ENCODE measurements at regions not wholly inside any gene's neighbourhood (a gene's known extent, or its start where the extent isn't known, plus 50 kb on each side); places are given as distances from the start of the nearest gene placed in this dataset.

DNA sequence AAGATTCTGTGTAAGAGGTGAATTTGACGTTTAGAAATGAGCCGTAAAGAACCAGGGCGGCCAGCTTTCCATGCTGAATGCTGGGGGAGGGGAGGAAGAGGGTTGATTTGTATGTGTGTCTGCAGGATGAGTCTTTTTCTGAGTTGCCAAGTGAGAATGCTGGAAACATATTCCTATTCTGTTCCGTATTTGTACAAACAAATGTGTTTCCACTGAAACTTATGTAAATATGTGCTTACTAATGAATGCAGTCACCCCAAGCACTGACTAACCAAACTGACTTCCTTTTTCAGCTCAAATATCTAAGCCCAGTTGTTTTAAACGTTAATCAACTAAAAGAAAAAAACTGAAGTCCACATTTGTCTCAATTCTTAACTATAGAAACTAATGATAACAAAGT lies 74.9 kb upstream of the APCDD1 start:
- Histone ChIP-seq H3K4me2 (ENCODE audit: control insufficient read depth, extremely low read depth, insufficient read depth, low read depth, low read length) (no peak overlapping the region), H3K9me1 (ENCODE audit: control insufficient read depth, extremely low read depth, insufficient read depth, low read length) (no peaks in the 10 kb centered on the region), H3K9me3 (ENCODE audit: control insufficient read depth, low read depth, low read length) (no peaks in the 10 kb centered on the region), H3K36me3 (ENCODE audit: control insufficient read depth in 2 of 2, extremely low read depth in 1 of 2, insufficient read depth in 2 of 2, low read length in 2 of 2) (no peaks in the 10 kb centered on the region), H3K4me1 (ENCODE audit: control insufficient read depth, extremely low read depth, insufficient read depth, low read length) (peaks cover 15% of the 10 kb centered on the region), H3K4me3 (ENCODE audit: control insufficient read depth in 2 of 3, extremely low read depth in 1 of 3, insufficient read depth in 2 of 3, low read depth in 1 of 3, low read length in 3 of 3) (no peak overlapping the region), H4K20me1 (ENCODE audit: control insufficient read depth, extremely low read depth, insufficient read depth, low read length) (no peaks in the 10 kb centered on the region), H3K79me2 (ENCODE audit: control insufficient read depth, insufficient read depth, low read length) (no peaks in the 10 kb centered on the region), H3K27me3 (ENCODE audit: control insufficient read depth, extremely low read depth, insufficient read depth, low read length) (no peaks in the 10 kb centered on the region), H3K9ac (ENCODE audit: control insufficient read depth, extremely low read depth, insufficient read depth, low read length) (no peak overlapping the region), H3K27ac (ENCODE audit: control insufficient read depth, insufficient read depth, low read length) (no peak overlapping the region), H2AFZ (ENCODE audit: control insufficient read depth, low read length) (no peak overlapping the region)
- dilution Hi-C loops (cut with MboI; ENCODE audit: extremely low pct_ligation_motif_present, low sequenced_read_pairs) = no loop called here
- TF ChIP-seq EZH2 (IDR thresholded peaks at IDR 0.05; ENCODE audit: low read length) = no peak
- TF ChIP-seq, protein P1, sequence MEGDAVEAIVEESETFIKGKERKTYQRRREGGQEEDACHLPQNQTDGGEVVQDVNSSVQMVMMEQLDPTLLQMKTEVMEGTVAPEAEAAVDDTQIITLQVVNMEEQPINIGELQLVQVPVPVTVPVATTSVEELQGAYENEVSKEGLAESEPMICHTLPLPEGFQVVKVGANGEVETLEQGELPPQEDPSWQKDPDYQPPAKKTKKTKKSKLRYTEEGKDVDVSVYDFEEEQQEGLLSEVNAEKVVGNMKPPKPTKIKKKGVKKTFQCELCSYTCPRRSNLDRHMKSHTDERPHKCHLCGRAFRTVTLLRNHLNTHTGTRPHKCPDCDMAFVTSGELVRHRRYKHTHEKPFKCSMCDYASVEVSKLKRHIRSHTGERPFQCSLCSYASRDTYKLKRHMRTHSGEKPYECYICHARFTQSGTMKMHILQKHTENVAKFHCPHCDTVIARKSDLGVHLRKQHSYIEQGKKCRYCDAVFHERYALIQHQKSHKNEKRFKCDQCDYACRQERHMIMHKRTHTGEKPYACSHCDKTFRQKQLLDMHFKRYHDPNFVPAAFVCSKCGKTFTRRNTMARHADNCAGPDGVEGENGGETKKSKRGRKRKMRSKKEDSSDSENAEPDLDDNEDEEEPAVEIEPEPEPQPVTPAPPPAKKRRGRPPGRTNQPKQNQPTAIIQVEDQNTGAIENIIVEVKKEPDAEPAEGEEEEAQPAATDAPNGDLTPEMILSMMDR (optimal IDR thresholded peaks at IDR 0.05 in 1 of 3, IDR thresholded peaks at IDR 0.05 in 1 of 3, conservative IDR thresholded peaks at IDR 0.05 in 1 of 3; ENCODE audit: extremely low read depth in 1 of 3, insufficient read depth in 2 of 3, low read length in 3 of 3) = no peak
- FAIRE-seq = no peak
- DNase-seq (ENCODE audit: low read depth, low spot score) = no peak

DNA sequence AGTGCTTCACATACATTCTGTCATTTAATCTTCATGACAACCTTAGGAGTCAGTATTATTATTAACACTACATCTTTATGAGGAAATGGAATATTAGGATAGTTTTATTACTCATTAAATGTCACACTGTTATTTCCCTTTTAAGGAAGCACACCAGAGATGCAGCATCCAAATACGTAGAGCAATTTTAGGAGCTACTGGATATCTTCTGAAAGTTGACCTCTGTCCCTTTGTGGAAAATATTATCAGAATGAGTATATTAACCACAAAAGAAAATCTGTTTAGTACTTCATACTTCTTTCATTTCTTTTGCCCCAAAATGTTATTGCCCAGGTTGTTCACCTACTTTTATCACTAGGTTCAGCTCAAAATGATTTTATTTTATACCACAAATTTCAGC lies 72.9 kb upstream of the APCDD1 start:
- H3K27me3 ChIP-seq (ENCODE audit: control insufficient read depth, extremely low read depth, insufficient read depth, low read length) = no peaks in the 10 kb centered on the region
- FAIRE-seq = no peak
- H3K4me3 ChIP-seq (ENCODE audit: control insufficient read depth in 2 of 3, extremely low read depth in 1 of 3, insufficient read depth in 2 of 3, low read depth in 1 of 3, low read length in 3 of 3) = no peak overlapping the region
- no peaks in the 10 kb centered on the region for H3K9me1 ChIP-seq (ENCODE audit: control insufficient read depth, extremely low read depth, insufficient read depth, low read length)
- H3K27ac ChIP-seq (ENCODE audit: control insufficient read depth, insufficient read depth, low read length) = no peak overlapping the region
- no peak overlapping the region for H2AFZ ChIP-seq (ENCODE audit: control insufficient read depth, low read length)
- no peaks in the 10 kb centered on the region for H3K9me3 ChIP-seq (ENCODE audit: control insufficient read depth, low read depth, low read length)
- H3K79me2 ChIP-seq (ENCODE audit: control insufficient read depth, insufficient read depth, low read length) = no peaks in the 10 kb centered on the region
- TF ChIP-seq EZH2 (IDR thresholded peaks at IDR 0.05; ENCODE audit: low read length) = no peak
- TF ChIP-seq, protein P1 (optimal IDR thresholded peaks at IDR 0.05 in 1 of 3, IDR thresholded peaks at IDR 0.05 in 1 of 3, conservative IDR thresholded peaks at IDR 0.05 in 1 of 3; ENCODE audit: extremely low read depth in 1 of 3, insufficient read depth in 2 of 3, low read length in 3 of 3) = no peak
- no peaks in the 10 kb centered on the region for H4K20me1 ChIP-seq (ENCODE audit: control insufficient read depth, extremely low read depth, insufficient read depth, low read length)
- dilution Hi-C loops (cut with MboI; ENCODE audit: extremely low pct_ligation_motif_present, low sequenced_read_pairs) = no loop called here
- no peak overlapping the region for H3K4me2 ChIP-seq (ENCODE audit: control insufficient read depth, extremely low read depth, insufficient read depth, low read depth, low read length)
- DNase-seq (ENCODE audit: low read depth, low spot score) = no peak
- peaks cover 9% of the 10 kb centered on the region for H3K4me1 ChIP-seq (ENCODE audit: control insufficient read depth, extremely low read depth, insufficient read depth, low read length)
- H3K9ac ChIP-seq (ENCODE audit: control insufficient read depth, extremely low read depth, insufficient read depth, low read length) = no peak overlapping the region
- H3K36me3 ChIP-seq (ENCODE audit: control insufficient read depth in 2 of 2, extremely low read depth in 1 of 2, insufficient read depth in 2 of 2, low read length in 2 of 2) = no peaks in the 10 kb centered on the region

Measured in keratinocyte (primary cell).